HG02973 (cell line): ENCODE measurements at regions not wholly inside any gene's neighbourhood (a gene's known extent, or its start where the extent isn't known, plus 50 kb on each side); places are given as distances from the start of the nearest gene placed in this dataset.

Experiments used
- ATAC-seq: cut with Tn5 transposase; IDR thresholded peaks from one replicate; pipeline ENCODE4 v1.9.1; 2021; ENCODE audit warnings: moderate library complexity; ENCODE audit not compliant: unreplicated experiment

DNA sequence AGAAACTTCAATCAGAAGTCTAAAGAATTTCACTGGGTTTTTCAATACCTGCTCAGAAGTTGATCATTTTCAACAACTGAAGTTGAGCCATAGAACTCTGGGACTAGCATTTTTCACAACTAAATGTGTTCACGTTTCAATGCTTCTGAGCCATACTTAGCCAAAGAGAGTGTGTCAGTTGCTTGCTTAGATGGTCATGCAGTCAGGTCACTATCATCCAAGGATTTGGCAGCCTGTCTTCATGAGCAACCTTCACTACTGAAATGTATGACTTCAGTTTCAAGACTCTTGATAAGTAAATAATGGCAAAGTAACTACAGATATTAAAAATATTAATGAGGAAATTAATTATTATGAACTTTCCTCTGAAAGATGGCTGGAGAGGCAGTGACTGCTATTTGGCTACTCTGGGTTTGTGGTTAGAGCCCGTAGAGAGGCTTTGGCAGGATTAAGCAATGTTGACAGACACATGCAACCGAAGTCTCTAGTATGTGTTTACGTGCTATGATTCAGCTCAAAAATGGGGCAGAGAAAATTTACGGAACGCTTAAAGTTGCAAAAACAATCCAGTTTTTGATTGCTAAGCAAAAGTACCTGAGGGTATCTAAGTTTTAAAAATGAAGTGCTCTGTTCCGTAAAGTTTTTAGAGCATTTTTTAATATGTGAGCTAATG is 133.8 kb downstream of the GMNC start:
- no peak for ATAC-seq

DNA sequence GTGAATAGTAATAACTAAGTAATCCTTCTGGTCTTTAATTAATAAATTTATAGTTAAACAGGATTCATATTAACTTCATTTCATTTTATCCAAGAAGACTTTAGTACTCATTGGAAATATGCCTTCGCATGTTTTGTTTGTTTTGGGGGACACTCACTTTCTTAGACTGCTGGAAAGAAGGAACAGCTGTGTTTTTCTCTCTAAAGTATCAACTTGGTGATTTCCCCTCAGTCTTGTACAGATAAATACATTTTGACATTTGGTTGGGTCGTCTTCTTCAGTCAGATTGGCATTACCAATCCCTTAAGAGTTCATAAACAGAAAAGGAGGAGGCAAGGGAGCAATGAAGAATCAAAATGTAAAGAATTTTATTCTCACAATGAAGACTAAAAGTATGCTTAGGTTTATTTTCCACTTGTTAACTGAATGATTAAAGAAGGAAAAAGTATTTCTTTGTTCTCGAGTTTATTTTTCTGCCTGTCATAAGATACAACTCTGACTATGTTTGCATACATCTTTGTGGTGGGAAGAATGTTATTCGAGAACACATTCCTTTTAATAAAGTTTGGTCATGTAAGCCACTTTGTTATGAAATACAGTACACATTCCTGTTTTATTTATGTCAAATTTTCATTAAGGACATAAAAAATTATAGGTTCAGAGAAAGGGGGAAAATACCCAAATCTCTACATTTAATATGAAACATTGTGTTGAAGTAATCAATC is 140.2 kb downstream of the GMNC start:
- ATAC-seq = no peak

GRCh38 chr3:190721330-190721729 is 141.2 kb downstream of the GMNC start:
- ATAC-seq = peak; percentile 90

- ATAC-seq = no peak
Measured at GRCh38 chr3:190718671-190719070, 143.8 kb downstream of the GMNC start.

DNA sequence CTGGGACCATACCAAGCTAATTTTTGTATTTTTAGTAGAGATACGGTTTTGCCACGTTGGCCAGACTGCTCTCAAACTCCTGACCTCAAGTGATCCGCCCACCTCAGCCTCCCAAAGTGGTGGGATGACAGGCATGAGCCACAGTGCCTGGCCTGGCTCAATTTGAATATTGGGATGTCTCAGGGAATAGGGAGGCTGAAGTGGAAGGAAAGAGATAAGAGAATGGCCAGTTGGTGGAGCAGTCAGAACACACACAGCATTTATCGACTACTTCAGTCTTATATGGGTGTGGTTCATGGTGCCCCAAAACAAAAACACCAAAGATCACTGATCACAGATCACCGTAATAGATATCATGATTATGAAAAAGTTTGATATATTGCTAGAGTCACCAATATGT is 144.4 kb downstream of the GMNC start:
- no peak for ATAC-seq

DNA sequence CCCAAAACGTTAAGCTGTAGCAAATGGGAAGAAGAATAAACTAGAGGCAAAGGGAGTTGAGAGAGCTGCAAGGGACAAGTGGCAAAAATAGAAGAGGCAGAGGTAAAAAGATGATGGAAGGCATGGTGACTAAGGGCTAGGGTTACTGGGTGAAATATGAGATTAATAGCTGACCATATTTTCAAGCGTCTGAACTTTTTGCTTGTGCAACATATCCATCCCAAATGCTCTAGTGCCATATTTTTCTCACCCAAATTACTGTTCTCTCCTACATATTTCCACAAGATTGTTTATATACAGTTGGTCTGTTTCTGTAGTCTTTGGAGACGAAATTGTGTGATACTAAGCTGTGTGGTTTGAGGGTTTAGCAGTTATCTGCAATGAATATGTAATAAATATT is 145.5 kb downstream of the GMNC start:
- ATAC-seq = no peak

GRCh38 chr3:190716211-190716610 is 146.3 kb downstream of the GMNC start:
- no peak for ATAC-seq

DNA sequence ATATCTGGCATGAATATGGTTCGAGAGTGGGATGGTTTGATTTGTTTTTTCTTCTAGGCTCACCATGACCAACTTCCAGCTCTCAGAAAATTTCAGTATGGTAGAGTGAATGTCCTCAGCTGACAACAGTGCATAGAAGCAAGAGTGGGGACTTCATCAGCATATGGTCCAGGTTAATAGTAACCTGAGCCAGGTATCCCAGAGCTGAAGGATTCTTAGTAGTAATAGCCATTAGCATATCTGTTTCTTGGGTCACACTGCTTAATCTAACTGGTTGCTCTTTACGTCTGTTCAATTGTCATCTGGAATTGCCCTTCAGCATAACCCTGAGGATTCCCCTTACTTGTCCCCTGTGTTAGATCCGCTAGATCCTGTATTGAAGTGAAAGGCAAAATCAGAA is 151.8 kb downstream of the GMNC start:
- no peak for ATAC-seq

GRCh38 chr3:190709351-190709773 is 153.1 kb downstream of the GMNC start:
- no peak for ATAC-seq
